H1 (cell line): ENCODE measurements at regions not wholly inside any gene's neighbourhood (a gene's known extent, or its start where the extent isn't known, plus 50 kb on each side); places are given as distances from the start of the nearest gene placed in this dataset.

Source experiments
- CTCF ChIA-PET: fragments of 300-600 bp; sonication (Branson Sonifier 250); formaldehyde crosslinking; loops from one replicate; lab custom pipeline; 2021; ENCODE audit not compliant: partially characterized antibody; lab: Charles Lee
- POLR2A ChIA-PET: fragments of 300-600 bp; sonication (Branson Sonifier 250); formaldehyde crosslinking; loops from one replicate; lab custom pipeline; 2021; ENCODE audit warnings: inconsistent platforms; ENCODE audit not compliant: partially characterized antibody; lab: Charles Lee
- DNase-seq, 2 experiments: peaks; one replicate each; pipeline versions ENCODE4 v3.0.0 to v3.0.0-alpha.2; 2010 to 2022; ENCODE audit warnings: low spot score in 2 of 2, low read depth in 1 of 2, mixed read lengths in 1 of 2
- FAIRE-seq: peaks from 2 replicates; lab custom pipeline; 2011; peaks lifted over from hg19 to GRCh38; lab: Jason Lieb, UNC
- H2AFZ ChIP-seq: 2 replicates; pipeline ENCODE4 v1.8.1; 2012; ENCODE audit warnings: low read length, inconsistent platforms
- H2AK5ac ChIP-seq: 2 replicates; pipeline ENCODE4 v1.6.1; 2013; ENCODE audit warnings: low read depth, low read length
- H2BK120ac ChIP-seq: replicated peaks from 2 replicates; pipeline ENCODE3; 2013; ENCODE audit warnings: low read depth, low read length, inconsistent platforms
- H2BK12ac ChIP-seq: 2 replicates; pipeline ENCODE4 v1.6.1; 2013; ENCODE audit warnings: low read depth, low read length
- H2BK15ac ChIP-seq: 2 replicates; pipeline ENCODE4 v1.6.1; 2013; ENCODE audit warnings: low read length
- H2BK20ac ChIP-seq: 2 replicates; pipeline ENCODE4 v1.6.1; 2013; ENCODE audit warnings: low read length
- H2BK5ac ChIP-seq: 2 replicates; pipeline ENCODE4 v1.6.1; 2013; ENCODE audit warnings: low read depth, low read length
- H3K14ac ChIP-seq: 2 replicates; pipeline ENCODE4 v1.6.1; 2013; ENCODE audit warnings: inconsistent platforms; ENCODE audit not compliant: insufficient read length
- H3K18ac ChIP-seq: 2 replicates; pipeline ENCODE4 v1.6.1; 2013; ENCODE audit warnings: low read length; ENCODE audit errors: extremely low read depth
- H3K23ac ChIP-seq: 2 replicates; pipeline ENCODE4 v1.6.1; 2013; ENCODE audit warnings: inconsistent platforms; ENCODE audit not compliant: insufficient read length
- H3K23me2 ChIP-seq: 2 replicates; pipeline ENCODE4 v1.6.1; 2013; ENCODE audit warnings: low read depth, low read length
- H3K27ac ChIP-seq: 2 replicates; pipeline ENCODE4 v1.6.1; 2011; ENCODE audit warnings: low read depth, low read length, inconsistent platforms
- H3K27me3 ChIP-seq, 4 experiments: replicated peaks in 1 of 4; 1 replicate in 1 of 4; 2 replicates in 3 of 4; pipeline versions ENCODE4 v1.6.1 to v1.8.1; 2011 to 2013; ENCODE audit warnings: low read length in 3 of 4, mild to moderate bottlenecking in 3 of 4, inconsistent platforms in 2 of 4, mixed read lengths in 2 of 4, moderate library complexity in 1 of 4; ENCODE audit not compliant: control insufficient read depth in 3 of 4, insufficient read depth in 3 of 4; ENCODE audit errors: extremely low read depth in 1 of 4
- H3K36me3 ChIP-seq, 4 experiments: 2 replicates each; pipeline versions ENCODE4 v1.6.1 to v1.8.1; 2011 to 2013; ENCODE audit warnings: mild to moderate bottlenecking in 4 of 4, low read length in 3 of 4, moderate library complexity in 2 of 4, control low read depth in 1 of 4, inconsistent platforms in 1 of 4; ENCODE audit not compliant: insufficient read depth in 4 of 4, control insufficient read depth in 2 of 4
- H3K4ac ChIP-seq: replicated peaks from 2 replicates; pipeline ENCODE3; 2013; ENCODE audit warnings: low read length, low read depth, mixed read lengths, inconsistent platforms; ENCODE audit not compliant: insufficient read length
- H3K4me1 ChIP-seq, 4 experiments: replicated peaks in 1 of 4; 1 replicate in 1 of 4; 2 replicates in 3 of 4; pipeline versions ENCODE4 v1.6.1 to v1.8.1; 2011 to 2013; ENCODE audit warnings: low read length in 3 of 4, inconsistent platforms in 2 of 4, mixed read lengths in 1 of 4; ENCODE audit not compliant: insufficient read depth in 4 of 4, control insufficient read depth in 3 of 4
- H3K4me2 ChIP-seq, 2 experiments: 2 replicates each; pipeline versions ENCODE4 v1.6.1 to v1.8.1; 2011 to 2013; ENCODE audit warnings: low read depth in 2 of 2, low read length in 2 of 2, control low read depth in 1 of 2, inconsistent platforms in 1 of 2, mild to moderate bottlenecking in 1 of 2; ENCODE audit not compliant: insufficient read depth in 1 of 2
- H3K4me3 ChIP-seq, 4 experiments: fragments of 200-600, 300-600 bp in 1 of 4; sonication (generic), shearing (Covaris generic), sonication (Bioruptor Twin) in 1 of 4; 2 replicates each; pipeline versions ENCODE4 v1.5.1 to v1.8.1; 2011 to 2016; ENCODE audit warnings: low read length in 4 of 4, low read depth in 3 of 4, control low read depth in 2 of 4, inconsistent platforms in 2 of 4, mild to moderate bottlenecking in 2 of 4, mixed read lengths in 1 of 4, moderate library complexity in 1 of 4; ENCODE audit not compliant: insufficient read depth in 2 of 4; ENCODE audit errors: extremely low read depth in 1 of 4
- H3K56ac ChIP-seq: replicated peaks from 2 replicates; pipeline ENCODE3; 2013; ENCODE audit warnings: low read depth, mild to moderate bottlenecking, mixed read lengths, low read length, inconsistent platforms; ENCODE audit not compliant: insufficient read length
- H3K79me1 ChIP-seq: 2 replicates; pipeline ENCODE4 v1.6.1; 2013; ENCODE audit warnings: low read depth, low read length, control low read depth
- H3K79me2 ChIP-seq, 2 experiments: 2 replicates each; pipeline versions ENCODE4 v1.6.1 to v1.8.1; 2012 to 2013; ENCODE audit warnings: low read length in 2 of 2, mild to moderate bottlenecking in 2 of 2, inconsistent platforms in 1 of 2; ENCODE audit not compliant: insufficient read depth in 2 of 2, control insufficient read depth in 1 of 2
- H3K9ac ChIP-seq, 4 experiments: replicated peaks in 1 of 4; 1 replicate in 1 of 4; 2 replicates in 3 of 4; pipeline versions ENCODE4 v1.6.1 to v1.8.1; 2011 to 2013; ENCODE audit warnings: low read depth in 3 of 4, low read length in 3 of 4, control low read depth in 2 of 4, mild to moderate bottlenecking in 2 of 4, moderate library complexity in 2 of 4, inconsistent platforms in 1 of 4; ENCODE audit errors: extremely low read depth in 1 of 4
- H3K9me3 ChIP-seq, 2 experiments: 2 replicates each; pipeline versions ENCODE4 v1.6.1 to v1.8.1; 2012 to 2013; ENCODE audit warnings: mild to moderate bottlenecking in 2 of 2, moderate library complexity in 2 of 2, control low read depth in 1 of 2, inconsistent platforms in 1 of 2, low read depth in 1 of 2, low read length in 1 of 2, mixed read lengths in 1 of 2; ENCODE audit not compliant: insufficient read depth in 2 of 2
- H4K20me1 ChIP-seq, 2 experiments: replicated peaks in 1 of 2; 2 replicates each; pipeline versions ENCODE3 to v1.8.1; 2011 to 2013; ENCODE audit warnings: inconsistent platforms in 2 of 2, low read length in 2 of 2, mild to moderate bottlenecking in 1 of 2; ENCODE audit not compliant: insufficient read depth in 2 of 2, control insufficient read depth in 1 of 2
- H4K5ac ChIP-seq: 2 replicates; pipeline ENCODE4 v1.6.1; 2013; ENCODE audit warnings: low read length, low read depth, mixed read lengths, inconsistent platforms; ENCODE audit not compliant: insufficient read length
- H4K8ac ChIP-seq: 2 replicates; pipeline ENCODE4 v1.8.0; 2013; ENCODE audit warnings: mild to moderate bottlenecking, moderate library complexity, low read length, inconsistent platforms; ENCODE audit not compliant: insufficient read depth; ENCODE audit errors: extremely low read depth
- H4K91ac ChIP-seq: replicated peaks from 2 replicates; pipeline ENCODE3; 2013; ENCODE audit warnings: low read length, mixed read lengths, inconsistent platforms; ENCODE audit not compliant: insufficient read length
- ATF3 ChIP-seq: IDR thresholded peaks from 2 replicates; pipeline ENCODE4 v1.6.1; 2011; ENCODE audit warnings: low read depth, mild to moderate bottlenecking, low read length; ENCODE audit not compliant: insufficient read depth
- BCL11A ChIP-seq, 2 experiments: IDR thresholded peaks; one replicate each; pipeline ENCODE4 v1.6.1; 2011; ENCODE audit warnings: low read depth in 2 of 2, low read length in 2 of 2, mild to moderate bottlenecking in 2 of 2
- CHD1 ChIP-seq: IDR thresholded peaks from 2 replicates; pipeline ENCODE4 v1.6.1; 2012; ENCODE audit warnings: low read depth, low read length, improper control_type of control experiment
- HDAC2 ChIP-seq, 2 experiments: fragments of 300-600 bp in 1 of 2; sonication (generic) in 1 of 2; IDR thresholded peaks; 2 replicates each; pipeline ENCODE4 v1.6.1; 2011 to 2012; ENCODE audit warnings: low read depth in 2 of 2, low read length in 2 of 2, mild to moderate bottlenecking in 2 of 2, moderate library complexity in 2 of 2, borderline replicate concordance in 1 of 2, inconsistent platforms in 1 of 2
- JUN ChIP-seq: IDR thresholded peaks from 2 replicates; pipeline ENCODE4 v1.6.1; 2011; ENCODE audit warnings: low read depth, mild to moderate bottlenecking, improper control_type of control experiment, low read length
- POLR2A ChIP-seq, 2 experiments: IDR thresholded peaks; 1 replicate in 1 of 2; 2 replicates in 1 of 2; pipeline ENCODE4 v1.6.1; 2011; ENCODE audit warnings: low read depth in 2 of 2, low read length in 2 of 2, mild to moderate bottlenecking in 2 of 2; ENCODE audit errors: control extremely low read depth in 1 of 2
- RFX5 ChIP-seq: IDR thresholded peaks from 2 replicates; pipeline ENCODE4 v1.6.1; 2011; ENCODE audit warnings: low read depth, low read length, improper control_type of control experiment, borderline replicate concordance
- SP2 ChIP-seq: IDR thresholded peaks from 2 replicates; pipeline ENCODE4 v1.6.1; 2012; ENCODE audit warnings: mild to moderate bottlenecking, low read length, inconsistent platforms
- TBP ChIP-seq: IDR thresholded peaks from 2 replicates; pipeline ENCODE4 v1.6.1; 2011; ENCODE audit warnings: low read depth, low read length, improper control_type of control experiment
- WGBS, 2 experiments: shearing (Covaris generic) in 1 of 2; methylation state at CpG; one replicate each; pipeline versions ENCODE4 v1.1.6 to v1.1.7; 2013 to 2015; ENCODE audit warnings: low lambda C conversion rate in 2 of 2, mixed read lengths in 2 of 2, inconsistent platforms in 1 of 2, low coverage in 1 of 2, missing lambda C conversion rate in 1 of 2; ENCODE audit not compliant: insufficient replicate concordance in 2 of 2, insufficient coverage in 1 of 2, insufficient read length in 1 of 2; ENCODE audit errors: extremely low coverage in 1 of 2, missing lambda C conversion rate in 1 of 2; 5-methylcytosine and 5-hydroxymethylcytosine counted together
- TF ChIP-seq, protein P1 (sequence below): IDR thresholded peaks from 2 replicates; pipeline ENCODE4 v1.6.1; 2012; ENCODE audit warnings: low read length, inconsistent platforms

DNA sequence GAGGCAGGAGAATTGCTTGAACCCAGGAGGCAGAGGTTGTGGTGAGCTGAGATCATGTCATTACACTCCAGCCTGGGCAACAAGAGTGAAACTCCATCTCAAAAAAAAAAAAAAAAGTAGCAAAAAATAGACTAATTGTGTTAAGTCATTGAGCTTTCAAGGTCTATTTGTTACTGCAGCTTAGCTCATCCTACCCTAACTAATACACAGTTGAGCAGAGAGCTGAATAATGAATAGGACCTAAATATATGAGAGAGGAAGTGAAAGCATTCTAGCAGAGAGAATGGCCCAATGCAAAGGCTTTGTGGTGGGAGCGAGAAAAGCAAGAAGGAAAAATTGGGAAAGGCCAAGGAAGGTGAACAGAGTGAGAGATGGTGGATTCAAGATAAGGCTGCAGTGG is 128.3 kb downstream of the AXIN2 start:
- no peak overlapping the region for H3K23ac ChIP-seq
- H3K9ac ChIP-seq = no peak overlapping the region
- no peaks in the 10 kb centered on the region for H3K79me2 ChIP-seq
- H3K4me2 ChIP-seq = no peak overlapping the region
- H2BK12ac ChIP-seq = no peak overlapping the region
- peaks cover 6% of the 10 kb centered on the region in 2 experiments; a peak in 2 of 4 replicates for H3K9me3 ChIP-seq
- no peak overlapping the region for H3K18ac ChIP-seq
- H4K8ac ChIP-seq = no peak overlapping the region
- H3K79me1 ChIP-seq = no peaks in the 10 kb centered on the region
- no peak for FAIRE-seq
- no peak overlapping the region for H3K4ac ChIP-seq
- no peak overlapping the region for H2BK5ac ChIP-seq
- POLR2A ChIA-PET = interaction anchor here (0.6 kb wide), 1 partner anchor 138 kb away, joined by 3 read pairs; no protein-coding TSS in a partner anchor
- CTCF ChIA-PET = interaction anchor here (2.4 kb wide), 1 partner anchor 10 kb away, joined by 9 read pairs; no protein-coding TSS in a partner anchor
- no peak overlapping the region for H2BK120ac ChIP-seq
- no peak overlapping the region for H3K4me3 ChIP-seq
- no peaks in the 10 kb centered on the region for H3K23me2 ChIP-seq
- H3K27me3 ChIP-seq = no peaks in the 10 kb centered on the region
- no peak overlapping the region for H3K27ac ChIP-seq
- H3K4me1 ChIP-seq = no peaks in the 10 kb centered on the region
- H3K14ac ChIP-seq = no peak overlapping the region
- no peak overlapping the region for H3K56ac ChIP-seq
- no peak overlapping the region for H2BK20ac ChIP-seq
- no peak overlapping the region for H4K91ac ChIP-seq
- H4K20me1 ChIP-seq = no peaks in the 10 kb centered on the region
- no peak overlapping the region for H4K5ac ChIP-seq
- no peak for DNase-seq
- no peak overlapping the region for H2BK15ac ChIP-seq
- no peaks in the 10 kb centered on the region for H3K36me3 ChIP-seq
- no peak overlapping the region for H2AFZ ChIP-seq
- H2AK5ac ChIP-seq = no peak overlapping the region
- WGBS, 2 experiments = 93% methylated on average over 1 of the region's 1 CpG; no CpG with 5 or more reads in 1 of the 2 experiments
- no peak for TF ChIP-seq RFX5
- TF ChIP-seq SP2 = no peak
- TF ChIP-seq ATF3 = no peak
- no peak for TF ChIP-seq CHD1
- TF ChIP-seq, protein P1, sequence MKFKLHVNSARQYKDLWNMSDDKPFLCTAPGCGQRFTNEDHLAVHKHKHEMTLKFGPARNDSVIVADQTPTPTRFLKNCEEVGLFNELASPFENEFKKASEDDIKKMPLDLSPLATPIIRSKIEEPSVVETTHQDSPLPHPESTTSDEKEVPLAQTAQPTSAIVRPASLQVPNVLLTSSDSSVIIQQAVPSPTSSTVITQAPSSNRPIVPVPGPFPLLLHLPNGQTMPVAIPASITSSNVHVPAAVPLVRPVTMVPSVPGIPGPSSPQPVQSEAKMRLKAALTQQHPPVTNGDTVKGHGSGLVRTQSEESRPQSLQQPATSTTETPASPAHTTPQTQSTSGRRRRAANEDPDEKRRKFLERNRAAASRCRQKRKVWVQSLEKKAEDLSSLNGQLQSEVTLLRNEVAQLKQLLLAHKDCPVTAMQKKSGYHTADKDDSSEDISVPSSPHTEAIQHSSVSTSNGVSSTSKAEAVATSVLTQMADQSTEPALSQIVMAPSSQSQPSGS = no peak
- TF ChIP-seq TBP = no peak
- TF ChIP-seq JUN = no peak
- TF ChIP-seq BCL11A (IDR thresholded peaks at IDR 0.05; ENCODE audit: low read depth in 2 of 2, low read length in 2 of 2) = no peak
- no peak for TF ChIP-seq HDAC2 (IDR thresholded peaks at IDR 0.05; ENCODE audit: borderline replicate concordance in 1 of 2, low read depth in 2 of 2, low read length in 2 of 2)
- no peak for TF ChIP-seq POLR2A (IDR thresholded peaks at IDR 0.05; ENCODE audit: control extremely low read depth in 1 of 2, low read depth in 2 of 2, low read length in 2 of 2)
